BJ (cell line): ENCODE measurements at regions not wholly inside any gene's neighbourhood (a gene's known extent, or its start where the extent isn't known, plus 50 kb on each side); places are given as distances from the start of the nearest gene placed in this dataset.
"Not testable (repeated sequence)": the region's sequence is repeated elsewhere in the genome, so short reads cannot be mapped to it uniquely, and the experiment has no call there.

Source experiments
- CTCF ChIA-PET: fragments of 350-600 bp; formaldehyde crosslinking; extraction: SDS; loops from one replicate; lab custom pipeline; 2021; ENCODE audit warnings: antibody characterized with exemption, inconsistent platforms; lab: Yijun Ruan, JAX
- POLR2A ChIA-PET: fragments of 300-600 bp; sonication (Branson Sonifier 250); formaldehyde crosslinking; extraction: SDS; loops from one replicate; lab custom pipeline; 2021; ENCODE audit warnings: antibody characterized with exemption; lab: Charles Lee
- DNase-seq: peaks from one replicate; pipeline ENCODE4 v3.0.0-alpha.2; 2011; ENCODE audit warnings: low read depth
- H3K27me3 ChIP-seq: 2 replicates; pipeline ENCODE4 v1.6.0; 2011; ENCODE audit warnings: low read length; ENCODE audit not compliant: control insufficient read depth, insufficient read depth
- H3K36me3 ChIP-seq: 2 replicates; pipeline ENCODE4 v1.5.1; 2011; ENCODE audit warnings: low read length; ENCODE audit not compliant: control insufficient read depth, insufficient read depth
- H3K4me3 ChIP-seq: 2 replicates; pipeline ENCODE4 v1.5.1; 2011; ENCODE audit warnings: low read depth, mild to moderate bottlenecking, control low read depth, low read length
- CTCF ChIP-seq: IDR thresholded peaks from 2 replicates; pipeline ENCODE4 v1.5.1; 2011; ENCODE audit warnings: low read depth, mild to moderate bottlenecking, control low read depth, inconsistent platforms, low read length, moderate library complexity; ENCODE audit not compliant: insufficient read depth

DNA sequence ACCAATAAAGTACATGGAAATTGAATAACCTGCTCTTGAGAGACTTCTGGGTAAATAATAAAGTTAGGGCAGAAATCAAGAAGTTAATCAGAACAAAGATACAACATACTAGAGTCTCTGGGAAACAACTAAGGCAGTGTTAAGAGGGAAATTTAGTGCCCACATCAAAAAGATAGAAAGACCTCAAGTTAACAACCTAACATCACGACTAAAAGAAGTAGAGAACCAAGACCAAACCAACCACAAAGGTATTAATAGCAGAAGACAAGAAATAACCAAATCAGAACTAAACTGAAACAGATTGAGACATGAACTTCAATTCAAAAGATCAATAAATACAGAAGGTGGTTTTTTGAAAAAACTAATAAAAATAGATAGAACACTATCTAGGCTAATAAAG lies 140.7 kb downstream of the JRKL start:
- no peak for TF ChIP-seq CTCF
- H3K4me3 ChIP-seq, result no peak overlapping the region
- no peak for DNase-seq
- ChIA-PET POLR2A (no interaction called here), CTCF (no interaction called here)
- H3K36me3 ChIP-seq, result no peaks in the 10 kb centered on the region
- no peaks in the 10 kb centered on the region for H3K27me3 ChIP-seq

DNA sequence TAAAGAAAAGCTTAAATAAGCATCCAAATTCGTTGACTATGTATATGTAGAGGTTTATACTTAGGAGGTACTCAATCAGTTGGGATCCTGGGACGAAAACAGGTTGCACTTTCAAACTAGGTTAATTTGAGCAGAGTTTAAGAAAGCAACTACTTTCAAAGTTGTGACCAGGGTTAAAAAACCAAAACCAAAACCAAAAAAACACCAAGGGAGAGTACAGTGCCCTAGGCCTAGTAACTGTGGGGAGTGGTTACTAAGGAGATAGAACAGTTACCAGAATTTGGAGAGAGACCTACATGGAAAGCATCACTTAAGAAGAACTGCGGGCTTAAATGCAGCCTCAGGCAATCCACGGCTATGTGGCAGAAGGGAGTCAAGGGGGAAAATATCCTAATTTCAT lies 148.3 kb downstream of the JRKL start:
- DNase-seq, result no peak
- Histone ChIP-seq H3K27me3 (no peaks in the 10 kb centered on the region), H3K36me3 (no peaks in the 10 kb centered on the region), H3K4me3 (no peak overlapping the region)
- TF ChIP-seq CTCF, result no peak
- ChIA-PET POLR2A (no interaction called here), CTCF (no interaction called here)

- Histone ChIP-seq H3K36me3 (no peaks in the 10 kb centered on the region), H3K4me3 (no peak overlapping the region), H3K27me3 (no peaks in the 10 kb centered on the region)
- CTCF ChIA-PET, result no interaction called here
- TF ChIP-seq CTCF, result no peak
- POLR2A ChIA-PET, result no interaction called here
- no peak for DNase-seq
These were observed 148.8 kb downstream of the JRKL start for GRCh38 chr11:96538622-96539021.

DNA sequence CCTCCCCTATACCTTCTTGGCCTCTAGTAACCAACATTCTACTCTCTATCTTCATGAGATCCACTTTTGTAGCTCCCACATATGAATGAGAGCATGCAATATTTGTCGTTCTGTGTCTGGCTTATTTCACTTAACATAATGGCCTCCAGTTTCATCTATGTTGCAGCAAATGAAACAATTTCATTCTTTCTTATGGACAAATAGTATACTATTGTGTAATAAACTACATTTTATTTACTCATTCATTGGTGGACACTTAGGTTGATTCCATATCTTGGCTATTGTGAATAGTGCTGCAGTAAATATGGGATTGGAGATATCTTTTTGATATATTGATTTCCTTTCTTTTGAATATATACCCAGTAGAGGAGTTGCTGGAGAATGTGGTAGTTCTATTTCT lies 151.1 kb downstream of the JRKL start:
- ChIA-PET POLR2A (no interaction called here), CTCF (no interaction called here)
- Histone ChIP-seq H3K36me3 (no peaks in the 10 kb centered on the region), H3K4me3 (no peak overlapping the region), H3K27me3 (no peaks in the 10 kb centered on the region)
- no peak for DNase-seq
- no peak for TF ChIP-seq CTCF

GRCh38 chr11:96543177-96543576 lies 153.4 kb downstream of the JRKL start:
- ChIA-PET CTCF (no interaction called here), POLR2A (no interaction called here)
- Histone ChIP-seq H3K4me3 (no peak overlapping the region), H3K27me3 (no peaks in the 10 kb centered on the region), H3K36me3 (no peaks in the 10 kb centered on the region)
- DNase-seq, result no peak
- no peak for TF ChIP-seq CTCF

GRCh38 chr11:96545192-96545591 lies 155.4 kb downstream of the JRKL start:
- H3K4me3 ChIP-seq, DNase-seq, H3K27me3 ChIP-seq, H3K36me3 ChIP-seq, POLR2A ChIA-PET, CTCF ChIA-PET: not testable (repeated sequence)
